HepG2 (cell line): ENCODE measurements at regions not wholly inside any gene's neighbourhood (a gene's known extent, or its start where the extent isn't known, plus 50 kb on each side); places are given as distances from the start of the nearest gene placed in this dataset.

Experiments
- ATAC-seq: fragments of 200-7000 bp; cut with Tn5 transposase; 3 replicates; pipeline ENCODE4 v1.9.1; 2020; ENCODE audit warnings: mild to moderate bottlenecking, moderate library complexity
- BruUV-seq: library from RNA; stranded (reverse); fragments of 400-500 nt; replicated peaks from 2 replicates; lab custom pipeline; 2021; lab: Mats Ljungman, UMichigan
- CTCF ChIA-PET: fragments of 300-600 bp; formaldehyde crosslinking; extraction: SDS; loops from one replicate; lab custom pipeline; 2021; ENCODE audit warnings: low total read pairs, inconsistent platforms, low intra/inter-chr PET ratio; lab: Yijun Ruan, JAX
- POLR2A ChIA-PET: fragments of 350-600 bp; sonication (Branson Sonifier 250); formaldehyde crosslinking; loops from one replicate; lab custom pipeline; 2020; ENCODE audit warnings: antibody characterized with exemption, inconsistent platforms; lab: Yijun Ruan, JAX
- DNase-seq: peaks from one replicate; pipeline ENCODE4 v3.0.0-alpha.2; 2015; ENCODE audit warnings: low spot score
- FAIRE-seq: peaks from 3 replicates; lab custom pipeline; 2011; peaks lifted over from hg19 to GRCh38; lab: Jason Lieb, UNC
- H2AFZ ChIP-seq: one replicate; pipeline ENCODE4 v1.6.1; 2011; ENCODE audit warnings: low read length, inconsistent platforms
- H3K27ac ChIP-seq: fragments of 300-600 bp; 3 replicates; pipeline ENCODE4 v1.8.0; 2011; ENCODE audit warnings: mixed run types, mild to moderate bottlenecking, mixed read lengths, low read length, inconsistent platforms; ENCODE audit not compliant: insufficient read depth; ENCODE audit errors: extremely low read length
- H3K27me3 ChIP-seq, 2 experiments: fragments of 200-600 bp in 1 of 2; 2 replicates in 1 of 2; 3 replicates in 1 of 2; pipeline versions ENCODE4 v1.6.0 to v1.8.0; 2011; ENCODE audit warnings: low read length in 2 of 2, mild to moderate bottlenecking in 2 of 2, moderate library complexity in 2 of 2, inconsistent platforms in 1 of 2; ENCODE audit not compliant: insufficient read depth in 2 of 2, control insufficient read depth in 1 of 2
- H3K36me3 ChIP-seq, 2 experiments: fragments of 200-600 bp in 1 of 2; replicated peaks in 1 of 2; 2 replicates in 1 of 2; 3 replicates in 1 of 2; pipeline versions ENCODE4 v1.5.1 to v1.8.0; 2011; ENCODE audit warnings: low read length in 2 of 2, inconsistent platforms in 1 of 2; ENCODE audit not compliant: insufficient read depth in 2 of 2, control insufficient read depth in 1 of 2
- H3K4me1 ChIP-seq: 2 replicates; pipeline ENCODE4 v1.5.1; 2012; ENCODE audit warnings: low read length, inconsistent platforms; ENCODE audit not compliant: insufficient read depth
- H3K4me2 ChIP-seq: 2 replicates; pipeline ENCODE4 v1.6.0; 2011; ENCODE audit warnings: low read depth, low read length, inconsistent platforms
- H3K4me3 ChIP-seq, 3 experiments: fragments of 200-600 bp in 1 of 3; sonication (generic), shearing (Covaris generic) in 1 of 3; replicated peaks in 1 of 3; 2 replicates each; pipeline ENCODE4 v1.5.1; 2011 to 2016; ENCODE audit warnings: low read length in 3 of 3, inconsistent platforms in 2 of 3, low read depth in 2 of 3, mild to moderate bottlenecking in 2 of 3, control low read depth in 1 of 3, mixed read lengths in 1 of 3; ENCODE audit not compliant: insufficient read depth in 1 of 3
- H3K79me2 ChIP-seq: one replicate; pipeline ENCODE4 v1.6.1; 2011; ENCODE audit warnings: low read length, inconsistent platforms; ENCODE audit not compliant: insufficient read depth
- H3K9ac ChIP-seq: 2 replicates; pipeline ENCODE4 v1.6.0; 2011; ENCODE audit warnings: mild to moderate bottlenecking, low read depth, low read length, inconsistent platforms; ENCODE audit not compliant: insufficient read depth
- H3K9me3 ChIP-seq: 2 replicates; pipeline ENCODE4 v1.5.1; 2012; ENCODE audit warnings: mild to moderate bottlenecking, low read length
- H4K20me1 ChIP-seq: 2 replicates; pipeline ENCODE4 v1.6.0; 2011; ENCODE audit warnings: inconsistent platforms, mild to moderate bottlenecking, low read length, moderate library complexity; ENCODE audit not compliant: insufficient read depth
- EP300 ChIP-seq, 3 experiments: sonication (generic) in 1 of 3; formaldehyde crosslinking in 1 of 3; IDR thresholded peaks; 2 replicates each; pipeline versions ENCODE4 v1.5.1 to v1.6.1; 2011 to 2020; ENCODE audit warnings: low read depth in 2 of 3, low read length in 2 of 3, borderline replicate concordance in 1 of 3, improper control_type of control experiment in 1 of 3, mild to moderate bottlenecking in 1 of 3, missing genetic modification reagents in 1 of 3, moderate library complexity in 1 of 3
- FIP1L1 ChIP-seq: fragments of 200-400 bp; formaldehyde crosslinking; IDR thresholded peaks from 2 replicates; pipeline ENCODE4 v1.6.1; 2018; ENCODE audit warnings: low read depth, mild to moderate bottlenecking, low read length, moderate library complexity, borderline replicate concordance; ENCODE audit not compliant: insufficient read depth
- GATAD1 ChIP-seq: IDR thresholded peaks from 2 replicates; pipeline ENCODE4 v1.6.1; 2016; ENCODE audit warnings: missing genetic modification reagents, missing compliant biosample characterization
- HNF4G ChIP-seq, 2 experiments: sonication (generic) in 1 of 2; formaldehyde crosslinking in 1 of 2; IDR thresholded peaks; 2 replicates each; pipeline versions ENCODE4 v1.4.0 to v1.6.1; 2011 to 2020; ENCODE audit warnings: borderline replicate concordance in 2 of 2, low read depth in 2 of 2, mild to moderate bottlenecking in 2 of 2, low read length in 1 of 2, missing genetic modification reagents in 1 of 2, moderate library complexity in 1 of 2
- HOXA5 ChIP-seq: sonication (generic); formaldehyde crosslinking; IDR thresholded peaks from 2 replicates; pipeline ENCODE4 v1.4.0; 2020; ENCODE audit warnings: missing genetic modification reagents
- TCF7 ChIP-seq: sonication (generic); IDR thresholded peaks from 2 replicates; pipeline ENCODE4 v1.6.1; 2016; ENCODE audit warnings: antibody characterized with exemption, low read depth
- ZKSCAN8 ChIP-seq: IDR thresholded peaks from 2 replicates; pipeline ENCODE4 v1.6.1; 2016; ENCODE audit warnings: borderline replicate concordance, missing genetic modification reagents, missing compliant biosample characterization
- ZNF121 ChIP-seq: sonication (generic); formaldehyde crosslinking; IDR thresholded peaks from 2 replicates; pipeline ENCODE4 v1.5.0; 2020; ENCODE audit warnings: mild to moderate bottlenecking, missing genetic modification reagents
- ZNF230 ChIP-seq: sonication (generic); formaldehyde crosslinking; IDR thresholded peaks from 2 replicates; pipeline ENCODE4 v1.4.0; 2020; ENCODE audit warnings: mild to moderate bottlenecking, missing genetic modification reagents
- ZNF558 ChIP-seq: sonication (generic); formaldehyde crosslinking; IDR thresholded peaks from 2 replicates; pipeline ENCODE4 v1.9.0; 2022; ENCODE audit warnings: mild to moderate bottlenecking, missing genetic modification reagents, borderline replicate concordance
- WGBS: methylation state at CpG from one replicate; pipeline ENCODE4 v1.1.6; 2017; ENCODE audit warnings: low lambda C conversion rate; 5-methylcytosine and 5-hydroxymethylcytosine counted together
- in situ Hi-C: cut with HindIII; loops from 2 replicates; pipeline ENCODE4 v1.10.0; 2017; ENCODE audit warnings: low pct_unique_long_range_greater_than_20kb; ENCODE audit not compliant: extremely low pct_ligation_motif_present
- intact Hi-C: fragments of 100-400 bp; cut with micrococcal nuclease; formaldehyde crosslinking; loops from one replicate; pipeline ENCODE4 v1.10.0; 2022; ENCODE audit not compliant: unreplicated experiment

DNA sequence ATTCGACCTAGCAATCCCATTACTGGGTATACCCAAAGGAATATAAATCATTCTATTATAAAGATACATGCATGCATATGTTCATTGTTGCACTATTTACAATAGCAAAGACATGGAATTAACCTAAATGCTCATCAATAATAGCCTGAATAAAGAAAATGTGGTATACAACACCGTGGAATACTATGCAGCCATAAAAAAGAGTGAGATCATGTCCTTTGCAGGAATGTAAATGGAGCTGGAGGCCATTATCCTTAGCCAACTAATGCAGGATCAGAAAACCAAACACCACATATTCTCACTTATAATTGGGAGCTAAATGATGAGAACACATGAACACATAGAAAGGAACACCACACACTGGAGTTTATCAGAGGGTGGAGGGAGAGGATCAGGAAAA lies 69.5 kb upstream of the TNR start (continued):
- no peak for TF ChIP-seq FIP1L1
- TF ChIP-seq TCF7: no peak
- TF ChIP-seq ZNF558 (CRISPR knock-in tag): no peak
- no peak for TF ChIP-seq HOXA5
- no peak for TF ChIP-seq EP300 (IDR thresholded peaks at IDR 0.05; ENCODE audit: low read depth in 2 of 2, low read length in 2 of 2)
- no peak for TF ChIP-seq EP300 (CRISPR knock-in tag; IDR thresholded peaks at IDR 0.05; ENCODE audit: borderline replicate concordance)
- TF ChIP-seq HNF4G (IDR thresholded peaks at IDR 0.05; ENCODE audit: borderline replicate concordance, low read depth, low read length): no peak
- no peak for TF ChIP-seq HNF4G (CRISPR knock-in tag; IDR thresholded peaks at IDR 0.05; ENCODE audit: borderline replicate concordance, low read depth)

DNA sequence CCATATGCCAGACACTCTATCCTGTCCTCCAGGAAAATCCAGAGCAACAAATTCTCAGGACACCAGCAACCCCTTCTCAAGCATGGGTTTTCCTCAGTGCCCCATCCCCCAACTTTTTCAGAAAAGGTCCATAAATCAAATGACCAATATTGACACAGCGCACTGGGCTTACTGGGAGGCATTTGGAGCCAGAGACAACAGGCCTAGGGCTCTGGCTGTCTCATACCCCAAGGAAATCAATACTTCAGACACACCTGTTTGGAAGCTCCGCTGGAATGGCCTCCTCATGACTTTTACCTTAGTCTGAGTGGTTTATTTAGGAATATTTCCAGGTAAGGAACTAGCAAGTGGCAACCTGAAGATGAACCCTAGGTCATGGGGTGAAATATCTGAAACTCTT lies 66.9 kb upstream of the TNR start:
- TF ChIP-seq ZNF230 (CRISPR knock-in tag) (no peak), ZKSCAN8 (no peak), ZNF121 (CRISPR knock-in tag) (no peak), GATAD1 (CRISPR knock-in tag) (no peak)
- 7% methylated on average over 2 of the region's 2 CpGs for WGBS
- ChIA-PET POLR2A (no interaction called here), CTCF (no interaction called here)
- no peaks in the 10 kb centered on the region for H4K20me1 ChIP-seq
- H3K4me3 ChIP-seq: no peak overlapping the region
- in situ Hi-C loops: no loop called here
- FAIRE-seq (no peak), DNase-seq (no peak), ATAC-seq (no peak)
- no peaks in the 10 kb centered on the region for H3K79me2 ChIP-seq
- H3K4me2 ChIP-seq: no peak overlapping the region
- H3K9ac ChIP-seq: no peak overlapping the region
- no peaks in the 10 kb centered on the region for H3K36me3 ChIP-seq
- no peaks in the 10 kb centered on the region for H3K4me1 ChIP-seq
- BruUV-seq: no TSS peak
- peaks cover 0 to 8% of the 10 kb centered on the region in 2 experiments; a peak in 1 of 5 replicates for H3K27me3 ChIP-seq
- H3K27ac ChIP-seq: no peak overlapping the region
- H2AFZ ChIP-seq: no peak overlapping the region
- intact Hi-C loops: no loop called here
- H3K9me3 ChIP-seq: no peaks in the 10 kb centered on the region
